H9 (cell line): ENCODE measurements at regions not wholly inside any gene's neighbourhood (a gene's known extent, or its start where the extent isn't known, plus 50 kb on each side); places are given as distances from the start of the nearest gene placed in this dataset.

Source experiments
- DNase-seq: peaks from one replicate; pipeline ENCODE4 v3.0.0-alpha.2; 2017
- H2AFZ ChIP-seq: one replicate; pipeline ENCODE4 v1.6.1; 2013; ENCODE audit warnings: mild to moderate bottlenecking, low read length, control low read depth, moderate library complexity
- H2AK5ac ChIP-seq: 2 replicates; pipeline ENCODE4 v1.6.1; 2013; ENCODE audit warnings: low read length, control low read depth, mixed read lengths; ENCODE audit not compliant: insufficient read length
- H2BK120ac ChIP-seq: one replicate; pipeline ENCODE4 v1.6.1; 2013; ENCODE audit warnings: low read depth, mild to moderate bottlenecking, low read length, control low read depth, inconsistent platforms; ENCODE audit not compliant: poor library complexity, severe bottlenecking
- H2BK12ac ChIP-seq: 2 replicates; pipeline ENCODE4 v1.6.1; 2013; ENCODE audit warnings: low read length, control low read depth, mixed read lengths, low read depth; ENCODE audit not compliant: insufficient read length
- H2BK15ac ChIP-seq: 2 replicates; pipeline ENCODE4 v1.6.1; 2013; ENCODE audit warnings: low read depth, low read length, control low read depth
- H2BK20ac ChIP-seq: one replicate; pipeline ENCODE4 v1.6.1; 2013; ENCODE audit warnings: low read depth, mild to moderate bottlenecking, low read length, control low read depth, inconsistent platforms; ENCODE audit not compliant: poor library complexity, severe bottlenecking
- H2BK5ac ChIP-seq: 2 replicates; pipeline ENCODE4 v1.6.1; 2013; ENCODE audit warnings: low read length, control low read depth, mixed read lengths; ENCODE audit not compliant: insufficient read length
- H3K14ac ChIP-seq: 2 replicates; pipeline ENCODE4 v1.6.1; 2013; ENCODE audit warnings: low read length, control low read depth; ENCODE audit not compliant: insufficient read depth
- H3K18ac ChIP-seq: 2 replicates; pipeline ENCODE4 v1.6.1; 2013; ENCODE audit warnings: low read depth, mild to moderate bottlenecking, mixed read lengths, low read length, control low read depth; ENCODE audit not compliant: insufficient read length
- H3K23ac ChIP-seq: 2 replicates; pipeline ENCODE4 v1.6.1; 2013; ENCODE audit warnings: low read length, control low read depth, mixed read lengths, low read depth; ENCODE audit not compliant: insufficient read length
- H3K23me2 ChIP-seq: 2 replicates; pipeline ENCODE4 v1.6.1; 2013; ENCODE audit warnings: low read depth, mild to moderate bottlenecking, mixed read lengths, low read length, control low read depth; ENCODE audit not compliant: insufficient read length, poor library complexity, severe bottlenecking
- H3K27ac ChIP-seq: 2 replicates; pipeline ENCODE4 v1.5.1; 2013; ENCODE audit warnings: low read length, control low read depth, mixed read lengths, low read depth; ENCODE audit not compliant: insufficient read length
- H3K27me3 ChIP-seq: 2 replicates; pipeline ENCODE4 v1.6.1; 2013; ENCODE audit warnings: low read length, control low read depth, inconsistent platforms; ENCODE audit not compliant: insufficient read depth
- H3K4ac ChIP-seq: 2 replicates; pipeline ENCODE4 v1.6.1; 2013; ENCODE audit warnings: low read depth, mild to moderate bottlenecking, control low read depth, inconsistent platforms, low read length, moderate library complexity
- H3K4me1 ChIP-seq: 2 replicates; pipeline ENCODE4 v1.6.1; 2013; ENCODE audit warnings: low read length, control low read depth, inconsistent platforms; ENCODE audit not compliant: insufficient read depth
- H3K4me2 ChIP-seq: 2 replicates; pipeline ENCODE4 v1.6.1; 2013; ENCODE audit warnings: low read length, control low read depth, mixed read lengths; ENCODE audit not compliant: insufficient read length, insufficient read depth
- H3K56ac ChIP-seq: 2 replicates; pipeline ENCODE4 v1.6.1; 2013; ENCODE audit warnings: low read depth, mild to moderate bottlenecking, mixed read lengths, low read length, control low read depth; ENCODE audit not compliant: insufficient read length
- H3K79me1 ChIP-seq: 2 replicates; pipeline ENCODE4 v1.6.1; 2013; ENCODE audit warnings: low read depth, mild to moderate bottlenecking, moderate library complexity, low read length, control low read depth, inconsistent platforms; ENCODE audit not compliant: insufficient read depth, poor library complexity, severe bottlenecking
- H3K79me2 ChIP-seq: 2 replicates; pipeline ENCODE4 v1.6.1; 2013; ENCODE audit warnings: low read length, control low read depth, inconsistent platforms; ENCODE audit not compliant: insufficient read depth
- H3K9ac ChIP-seq: 2 replicates; pipeline ENCODE4 v1.6.1; 2013; ENCODE audit warnings: low read length, control low read depth, mixed read lengths; ENCODE audit not compliant: insufficient read length; ENCODE audit errors: extremely low read depth
- H3K9me3 ChIP-seq: one replicate; pipeline ENCODE4 v1.6.1; 2013; ENCODE audit warnings: low read depth, low read length, inconsistent platforms; ENCODE audit not compliant: control insufficient read depth
- H3T11ph ChIP-seq: one replicate; pipeline ENCODE4 v1.6.1; 2013; ENCODE audit warnings: mild to moderate bottlenecking, low read length, control low read depth, inconsistent platforms
- H4K20me1 ChIP-seq: one replicate; pipeline ENCODE4 v1.6.1; 2013; ENCODE audit not compliant: control insufficient read depth, insufficient read length, insufficient read depth
- H4K5ac ChIP-seq: 2 replicates; pipeline ENCODE4 v1.6.1; 2013; ENCODE audit warnings: low read depth, mild to moderate bottlenecking, mixed read lengths, low read length, control low read depth; ENCODE audit not compliant: insufficient read length
- H4K8ac ChIP-seq: replicated peaks from 2 replicates; pipeline ENCODE4 v1.6.1; 2013; ENCODE audit warnings: low read length, control low read depth, mixed read lengths, low read depth; ENCODE audit not compliant: insufficient read length
- H4K91ac ChIP-seq: 2 replicates; pipeline ENCODE4 v1.6.1; 2013; ENCODE audit warnings: low read depth, mild to moderate bottlenecking, moderate library complexity, mixed read lengths, low read length, control low read depth; ENCODE audit not compliant: insufficient read length
- H3K27ac Mint-ChIP-seq, 3 experiments: 2 replicates in 2 of 3; 3 replicates in 1 of 3; pipeline ENCODE4 v1.8.0; 2020 to 2021; ENCODE audit warnings: mixed read lengths in 3 of 3, mild to moderate bottlenecking in 1 of 3, moderate library complexity in 1 of 3
- H3K27me3 Mint-ChIP-seq: 2 replicates; pipeline ENCODE4 v1.8.0; 2021; ENCODE audit warnings: low read depth, mild to moderate bottlenecking, moderate library complexity, mixed read lengths
- H3K36me3 Mint-ChIP-seq, 3 experiments: 2 replicates in 2 of 3; 3 replicates in 1 of 3; pipeline ENCODE4 v1.8.0; 2020 to 2021; ENCODE audit warnings: low read depth in 3 of 3, mixed read lengths in 3 of 3; ENCODE audit not compliant: insufficient read depth in 1 of 3
- H3K4me1 Mint-ChIP-seq, 2 experiments: 2 replicates each; pipeline ENCODE4 v1.8.0; 2020; ENCODE audit warnings: mixed read lengths in 2 of 2
- H3K4me3 Mint-ChIP-seq, 2 experiments: 2 replicates in 1 of 2; 3 replicates in 1 of 2; pipeline ENCODE4 v1.8.0; 2020 to 2021; ENCODE audit warnings: mild to moderate bottlenecking in 2 of 2, mixed read lengths in 2 of 2, moderate library complexity in 1 of 2
- H3K9me3 Mint-ChIP-seq, 2 experiments: 2 replicates in 1 of 2; 3 replicates in 1 of 2; pipeline ENCODE4 v1.8.0; 2020; ENCODE audit warnings: mild to moderate bottlenecking in 2 of 2, mixed read lengths in 2 of 2, moderate library complexity in 1 of 2
- CTCF ChIP-seq: fragments of 200-600 bp; sonication (generic); conservative IDR thresholded peaks from 3 replicates; pipeline ENCODE4 v1.8.0; 2021; ENCODE audit warnings: antibody characterized with exemption, mild to moderate bottlenecking
- WGBS: extraction: QIAGEN DNeasy Blood & Tissue Kit; methylation state at CpG from one replicate; pipeline ENCODE4 v1.1.7; 2013; ENCODE audit warnings: missing lambda C conversion rate, low lambda C conversion rate, mixed read lengths; ENCODE audit not compliant: insufficient read length; ENCODE audit errors: extremely low coverage; 5-methylcytosine and 5-hydroxymethylcytosine counted together

- Histone ChIP-seq H4K8ac (no peak overlapping the region), H2AFZ (no peak overlapping the region), H3K23me2 (no peaks in the 10 kb centered on the region), H3K4me2 (no peak overlapping the region), H3K79me2 (no peaks in the 10 kb centered on the region), H3K79me1 (no peaks in the 10 kb centered on the region), H3K27me3 (no peaks in the 10 kb centered on the region), H3K23ac (no peak overlapping the region), H2BK20ac (no peak overlapping the region), H3K56ac (no peak overlapping the region), H3K4ac (no peak overlapping the region), H2AK5ac (no peak overlapping the region), H3K9me3 (no peaks in the 10 kb centered on the region), H2BK12ac (no peak overlapping the region), H3K18ac (no peak overlapping the region), H2BK120ac (no peak overlapping the region), H3K14ac (no peak overlapping the region), H3K27ac (no peak overlapping the region), H3K4me1 (no peaks in the 10 kb centered on the region), H2BK15ac (no peak overlapping the region), H4K91ac (no peak overlapping the region), H4K5ac (no peak overlapping the region), H3T11ph (no peak overlapping the region), H2BK5ac (no peak overlapping the region), H4K20me1 (no peaks in the 10 kb centered on the region), H3K9ac (no peak overlapping the region)
- H3K4me3 Mint-ChIP-seq = no peak overlapping the region
- no peak for TF ChIP-seq CTCF
- peaks cover 0 to 4% of the 10 kb centered on the region in 2 experiments; a peak in 3 of 5 replicates for H3K9me3 Mint-ChIP-seq
- H3K4me1 Mint-ChIP-seq = no peaks in the 10 kb centered on the region
- H3K27ac Mint-ChIP-seq = peak overlapping the region in 1 of 3 experiments; percentile 69; a peak in 1 of 7 replicates
- no peaks in the 10 kb centered on the region for H3K27me3 Mint-ChIP-seq
- no peak for DNase-seq
- WGBS = no CpG with 5 or more reads among the region's 3 CpGs
- peaks cover 0 to 5% (median 0%) of the 10 kb centered on the region in 3 experiments; a peak in 1 of 7 replicates for H3K36me3 Mint-ChIP-seq
Measured at GRCh38 chr11:23429569-23429968, 569.3 kb upstream of the CCDC179 start.
